ENCODE measurements at regions not wholly inside any gene's neighbourhood (a gene's known extent, or its start where the extent isn't known, plus 50 kb on each side); places are given as distances from the start of the nearest gene placed in this dataset.

GRCh38 chr5:161150441-161150988 is 298.5 kb upstream of the ATP10B start:
- TF ChIP-seq CTCF (IDR thresholded peaks at IDR 0.05) (no peak), POLR2A (IDR thresholded peaks at IDR 0.05) (no peak)

Data from upper lobe of left lung (tissue), 4 donors.